ENCODE measurements at regions not wholly inside any gene's neighbourhood (a gene's known extent, or its start where the extent isn't known, plus 50 kb on each side); places are given as distances from the start of the nearest gene placed in this dataset.

DNA sequence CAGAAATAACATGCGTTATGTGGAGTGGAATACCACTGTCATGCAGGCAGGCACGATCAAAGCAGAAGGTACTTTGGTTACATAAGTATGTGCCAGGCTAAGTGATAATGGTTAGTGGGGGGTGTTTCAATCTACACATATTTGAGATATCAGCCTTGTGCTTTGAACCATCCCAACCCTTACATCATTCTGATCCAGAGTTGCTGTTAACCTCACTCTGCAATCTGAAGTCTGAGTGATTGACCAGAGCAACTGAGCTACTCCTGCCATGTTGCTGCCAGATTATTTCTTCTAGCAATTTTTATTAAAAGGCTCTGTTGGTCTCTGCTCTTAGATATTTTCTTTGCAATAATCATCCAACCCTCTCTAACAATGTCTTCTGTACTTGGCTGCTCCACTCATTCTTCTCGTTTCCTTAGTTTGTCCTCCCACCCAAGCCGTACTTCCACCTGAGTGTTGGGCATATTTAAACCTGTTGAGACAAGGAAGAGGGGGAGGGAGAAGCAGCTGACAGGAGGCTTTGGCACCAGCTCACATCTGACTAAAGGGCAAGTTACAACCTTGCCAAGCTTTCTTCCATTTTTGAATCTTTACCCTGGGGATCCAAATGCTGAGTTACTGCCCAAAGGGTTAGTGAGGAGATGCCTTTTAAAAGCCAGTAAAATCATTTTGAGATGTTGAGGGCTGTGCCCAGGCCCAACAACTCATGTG lies 114.1 kb upstream of the SESN3 start:
- DNase-seq = no peak

DNA sequence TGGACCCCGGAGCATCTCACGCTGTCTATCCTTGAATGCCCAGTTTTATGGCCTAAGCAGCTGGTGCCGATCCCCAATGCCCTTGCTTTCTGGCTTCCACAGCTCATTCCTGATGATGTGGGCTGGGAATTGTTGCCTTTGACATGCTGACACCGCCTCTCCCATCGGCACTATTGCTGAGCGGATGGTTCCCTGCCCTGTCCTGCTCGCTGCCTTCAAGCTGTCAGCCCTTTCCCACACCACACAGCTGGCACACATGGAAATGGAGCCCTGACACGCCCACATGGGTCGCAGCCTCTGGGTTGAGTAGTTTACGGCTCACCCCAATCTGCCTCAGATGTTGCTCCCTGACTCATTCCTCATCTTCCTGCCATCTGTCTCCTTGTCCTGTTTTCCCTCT lies 110.2 kb upstream of the SESN3 start:
- DNase-seq = no peak

DNA sequence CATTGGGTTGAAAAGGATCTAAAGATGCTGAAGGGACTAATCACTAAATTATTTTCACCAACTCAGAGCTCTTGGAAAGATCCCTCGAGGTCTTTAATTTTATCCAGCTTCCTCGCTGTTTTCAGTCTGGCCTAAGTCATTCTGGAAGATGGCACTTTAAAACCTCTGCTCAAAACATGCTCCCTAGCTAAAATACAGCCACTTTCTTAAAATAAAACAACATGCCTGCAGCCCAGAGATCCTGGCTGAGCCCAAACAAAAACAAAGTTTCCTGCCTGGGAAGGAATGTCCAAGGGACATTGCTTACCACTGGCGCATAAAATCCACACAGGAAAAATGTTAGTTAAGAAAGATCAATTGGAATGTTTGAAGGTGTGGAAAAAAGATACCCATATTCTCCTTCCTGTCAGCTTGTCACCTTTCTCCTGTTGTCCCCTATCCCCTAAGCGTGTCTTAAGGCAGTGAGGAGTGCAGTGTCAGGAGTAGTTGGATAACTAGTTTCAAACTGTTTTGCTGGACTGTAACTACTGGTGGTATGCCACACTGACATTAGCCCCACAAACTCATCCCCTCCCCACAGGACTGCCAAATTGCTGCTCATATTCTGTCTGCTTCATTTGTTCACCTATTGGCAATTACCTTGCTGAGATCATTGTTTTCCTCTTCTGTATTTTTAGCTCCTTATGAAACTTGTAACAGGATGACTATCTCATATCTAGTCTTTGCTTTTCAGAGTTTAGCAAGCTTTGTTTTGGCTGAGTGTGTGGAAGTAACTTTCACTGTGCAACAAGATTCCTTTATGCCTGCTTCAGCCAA lies 108.3 kb upstream of the SESN3 start:
- no peak for DNase-seq

DNA sequence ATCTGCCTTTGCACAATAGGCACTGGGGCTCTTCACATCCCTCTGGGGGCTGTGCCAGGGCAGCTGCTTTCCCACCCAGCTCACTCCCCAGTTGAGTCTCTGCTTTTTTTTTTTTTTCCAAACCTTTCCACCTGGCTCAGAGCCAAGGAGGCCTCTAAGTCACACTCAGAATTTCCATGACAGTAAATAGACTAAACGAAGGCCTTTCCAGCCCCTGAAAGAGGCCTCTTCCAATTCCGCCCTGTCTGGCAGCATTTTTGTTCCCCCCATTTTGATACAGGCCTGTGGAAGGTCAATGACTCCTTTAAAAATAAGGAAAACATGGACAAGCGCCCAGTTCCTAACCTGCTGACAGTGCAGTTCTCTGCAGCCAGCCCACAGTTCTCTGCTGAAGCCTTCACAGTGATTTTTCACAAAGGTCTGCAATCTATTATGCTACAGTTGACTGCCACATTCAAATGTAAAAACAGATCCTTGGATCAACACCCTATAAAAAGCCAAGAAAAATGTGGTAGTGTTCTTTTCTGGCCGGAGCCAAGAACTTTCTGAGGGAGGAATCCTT lies 107.5 kb upstream of the SESN3 start:
- no peak for DNase-seq

DNA sequence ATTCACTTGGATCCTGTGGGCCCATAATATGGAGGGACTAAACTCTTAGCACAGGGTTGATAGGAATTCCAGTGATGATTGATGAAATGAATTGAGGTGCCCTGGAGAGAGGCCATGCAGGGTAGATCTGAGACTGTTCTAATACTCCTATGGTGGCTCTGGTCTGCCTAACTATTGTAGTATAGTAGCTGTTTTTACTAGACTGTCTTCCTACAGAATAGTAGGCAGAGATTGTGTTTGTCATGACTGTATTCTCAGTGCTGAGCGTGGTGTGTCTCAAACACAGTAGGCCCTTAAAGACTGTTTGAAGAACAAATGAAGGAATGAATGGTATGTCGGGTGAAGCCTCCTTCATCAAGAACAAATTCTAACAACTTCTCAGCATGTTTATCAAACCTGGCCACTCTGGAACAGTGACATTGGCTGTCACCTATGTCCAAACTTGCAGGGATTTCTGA lies 107.0 kb upstream of the SESN3 start:
- no peak for DNase-seq

DNA sequence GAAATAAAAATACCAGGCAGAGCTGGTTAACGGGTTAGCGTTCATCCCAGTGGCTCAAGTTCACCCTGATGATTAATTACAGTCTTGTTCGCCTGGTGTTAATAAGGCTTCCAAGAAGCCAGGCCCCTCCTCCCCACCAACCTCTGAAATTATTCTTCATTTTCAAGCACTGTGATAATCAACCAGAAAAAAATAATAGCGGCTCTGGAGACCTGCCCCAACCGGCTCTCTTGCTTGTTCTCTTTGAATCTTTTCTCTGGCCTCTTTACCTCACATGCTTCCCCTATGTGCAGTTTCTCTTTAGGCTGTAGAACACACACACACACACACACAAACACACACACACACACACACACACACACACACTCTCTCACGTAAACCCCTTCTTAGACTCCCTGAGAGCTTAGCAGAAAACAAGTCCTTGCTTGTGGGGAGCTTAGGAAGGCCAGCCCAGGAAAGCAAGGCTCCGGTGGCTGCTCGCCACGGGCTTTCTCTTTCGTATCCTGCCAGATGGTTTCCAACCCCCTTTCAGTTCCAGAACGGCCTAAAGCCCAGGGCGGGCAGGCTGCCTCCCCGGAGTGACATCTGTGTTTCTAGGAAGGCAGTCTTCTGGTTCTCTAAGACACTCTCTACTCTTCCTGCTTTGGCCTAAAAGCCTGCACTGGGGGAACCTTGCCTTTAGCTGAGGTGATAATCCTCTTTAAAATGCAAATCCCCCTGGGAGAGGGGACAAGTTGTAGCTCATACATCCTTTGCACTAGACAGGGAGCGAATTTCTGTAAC lies 106.4 kb upstream of the SESN3 start:
- DNase-seq = no peak

DNA sequence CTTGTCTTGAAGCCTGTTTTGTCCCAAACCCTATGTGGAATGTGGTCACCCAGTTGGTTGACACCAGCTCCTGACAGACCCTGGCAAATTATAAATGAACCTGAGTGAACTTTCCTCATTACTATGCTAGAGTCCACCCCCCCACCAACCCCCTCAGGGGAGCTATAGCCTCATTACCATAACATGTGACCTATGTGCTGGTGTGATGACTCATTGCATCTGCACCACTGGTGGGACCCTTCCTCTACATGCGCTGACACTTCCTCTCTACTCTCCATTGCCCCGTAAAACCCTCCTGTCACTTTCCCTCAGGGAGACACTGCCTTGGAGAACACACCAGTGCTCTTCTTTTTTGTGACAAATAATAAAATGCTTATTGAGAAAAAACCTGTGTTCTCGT lies 105.0 kb upstream of the SESN3 start:
- peak in 1 of 4 experiments; percentile 4 for DNase-seq

DNA sequence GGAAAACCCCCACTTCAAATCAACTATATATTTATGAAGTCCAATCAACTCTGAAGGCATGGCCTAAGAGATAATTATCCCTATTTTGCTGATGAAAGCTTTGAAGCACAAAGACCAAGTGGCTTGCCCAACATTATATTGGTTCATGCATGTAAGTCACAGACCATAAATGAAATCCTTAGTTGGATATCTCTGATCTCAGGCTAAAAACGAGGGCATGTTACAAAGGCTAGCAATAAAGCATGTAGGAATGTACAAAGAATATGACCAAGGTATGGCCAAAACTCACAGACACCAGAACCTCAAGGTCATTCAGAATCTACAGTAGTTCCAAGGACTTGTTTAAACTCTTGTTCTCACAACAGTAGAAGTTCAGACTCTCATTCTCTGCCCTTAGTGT lies 100.2 kb upstream of the SESN3 start:
- DNase-seq = no peak

DNA sequence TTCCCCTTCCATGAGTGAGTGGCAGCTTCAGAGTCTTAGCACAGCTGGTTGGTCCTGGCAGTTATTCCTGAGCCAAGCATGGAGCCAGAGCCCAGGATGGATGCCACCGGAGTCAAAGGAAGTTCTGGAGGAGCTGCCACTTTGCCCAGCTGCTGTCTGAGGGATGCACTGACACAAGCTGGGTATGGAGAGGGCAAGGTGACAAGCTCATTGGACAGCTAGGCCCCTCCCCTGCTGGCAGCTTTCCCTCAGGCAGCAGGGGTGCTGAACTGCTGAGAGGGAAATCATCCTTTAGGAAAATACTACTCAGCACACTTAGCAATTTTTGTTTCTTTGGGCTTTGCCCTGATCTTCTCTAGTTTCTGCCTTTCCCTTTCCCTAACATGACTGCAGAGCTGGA lies 99.3 kb upstream of the SESN3 start:
- DNase-seq = no peak

DNA sequence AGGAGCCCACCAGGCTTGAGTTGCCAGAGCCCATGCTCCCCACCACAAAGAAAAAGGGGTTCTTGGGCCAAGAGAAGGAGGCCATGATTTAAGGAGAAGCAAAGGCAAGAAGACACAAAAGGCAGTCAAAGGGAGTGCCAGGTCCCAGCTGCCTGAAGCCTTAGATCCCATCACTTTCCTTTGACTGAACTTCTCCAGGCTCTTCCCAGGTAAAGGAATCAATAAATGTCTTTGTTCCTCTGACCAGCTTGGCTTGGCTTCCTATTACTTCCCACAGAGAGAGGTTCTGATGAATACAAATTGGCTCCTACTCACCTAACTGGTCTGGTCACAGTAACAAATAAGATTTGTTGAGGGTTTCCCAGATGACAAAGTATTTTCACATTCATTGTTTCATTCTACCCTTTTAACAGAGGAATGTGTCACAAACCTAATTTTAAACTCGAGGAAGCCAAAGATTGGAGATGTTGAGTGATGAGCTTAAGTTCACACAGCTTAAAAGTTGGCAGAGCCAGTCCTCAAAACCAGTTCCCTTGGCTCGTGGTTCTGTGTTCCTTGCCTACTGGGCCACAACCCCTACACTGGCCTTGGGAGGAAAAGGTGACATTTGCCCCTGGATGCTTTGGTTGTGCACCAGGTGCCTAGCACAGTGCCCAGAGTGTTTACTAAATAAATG lies 96.4 kb upstream of the SESN3 start:
- no peak for DNase-seq

DNA sequence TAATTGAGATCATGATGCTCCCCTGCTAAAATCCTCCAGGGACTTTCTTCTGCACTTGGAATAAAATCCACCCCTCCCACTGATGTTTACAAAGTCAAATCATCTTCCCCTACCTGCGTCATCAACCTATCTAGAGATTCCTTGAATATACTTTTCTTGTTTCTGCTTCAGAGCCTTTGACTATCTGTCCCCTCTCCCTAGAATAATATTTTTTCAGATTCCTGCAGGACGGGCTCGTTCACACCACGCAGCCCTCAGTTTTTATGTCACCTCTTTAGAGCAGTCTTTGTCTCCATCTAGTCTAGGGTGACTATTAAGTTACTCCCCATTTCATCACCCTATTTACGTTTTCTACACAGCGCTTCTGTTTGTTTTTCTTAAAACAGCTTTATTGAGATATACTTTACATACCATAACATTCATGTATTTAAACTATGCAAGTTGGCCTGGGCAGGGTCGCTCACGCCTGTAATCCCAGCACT lies 94.8 kb upstream of the SESN3 start:
- no peak for DNase-seq

DNA sequence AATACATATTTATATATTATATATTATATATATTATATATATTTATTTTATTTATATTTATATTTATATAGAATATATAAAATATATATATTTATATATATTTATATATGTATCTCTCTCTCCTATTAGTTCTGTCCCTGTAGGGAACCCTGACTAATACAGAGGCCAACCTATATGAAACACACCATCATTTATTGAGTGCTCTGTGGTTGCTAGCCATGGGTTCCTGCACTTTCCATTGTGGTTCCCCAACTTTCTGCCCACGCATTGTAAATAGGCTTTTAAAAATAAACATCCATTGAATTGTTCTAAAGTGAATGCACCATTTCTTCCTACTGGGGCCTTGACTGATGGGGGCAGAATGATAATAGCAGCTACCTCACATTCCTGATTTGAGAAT lies 93.8 kb upstream of the SESN3 start:
- DNase-seq = no peak

DNA sequence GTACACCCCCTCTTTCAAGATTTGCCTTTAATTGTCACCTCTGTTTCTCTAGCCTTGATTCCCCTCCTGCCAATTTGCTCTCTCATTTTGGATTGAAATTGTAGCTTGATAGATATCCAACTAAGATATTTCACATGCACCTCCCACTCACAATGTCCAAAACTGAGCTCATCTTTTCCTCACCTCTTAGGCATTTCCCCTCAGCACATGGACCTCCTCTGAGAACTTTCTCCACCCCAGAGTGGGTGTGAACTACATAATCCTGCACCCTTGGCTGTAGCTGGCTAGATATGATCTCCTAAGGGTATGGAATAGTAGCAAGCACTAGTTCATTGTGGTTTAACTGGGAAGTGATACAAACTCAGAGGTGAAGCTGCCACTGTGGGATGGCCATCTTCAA lies 91.5 kb upstream of the SESN3 start:
- no peak for DNase-seq

DNA sequence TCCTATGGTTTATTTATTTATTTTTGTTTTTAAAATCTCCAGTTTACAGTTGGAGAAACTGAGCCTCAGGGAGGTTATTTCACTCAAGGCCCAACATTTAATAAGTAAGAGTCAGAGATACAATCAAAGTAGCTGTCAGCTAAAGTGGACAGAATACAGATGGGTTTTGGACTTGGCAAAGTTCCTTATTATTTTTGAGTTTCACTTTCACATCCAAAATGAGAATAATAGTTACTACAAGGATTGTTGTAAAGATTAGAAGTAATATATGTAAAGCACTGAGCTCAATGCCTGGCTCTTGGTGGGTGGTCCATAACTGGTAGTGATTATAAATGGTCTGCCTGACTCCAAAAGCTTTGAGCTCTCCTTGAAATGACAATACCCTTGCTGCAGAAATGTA lies 87.5 kb upstream of the SESN3 start:
- DNase-seq = no peak

DNA sequence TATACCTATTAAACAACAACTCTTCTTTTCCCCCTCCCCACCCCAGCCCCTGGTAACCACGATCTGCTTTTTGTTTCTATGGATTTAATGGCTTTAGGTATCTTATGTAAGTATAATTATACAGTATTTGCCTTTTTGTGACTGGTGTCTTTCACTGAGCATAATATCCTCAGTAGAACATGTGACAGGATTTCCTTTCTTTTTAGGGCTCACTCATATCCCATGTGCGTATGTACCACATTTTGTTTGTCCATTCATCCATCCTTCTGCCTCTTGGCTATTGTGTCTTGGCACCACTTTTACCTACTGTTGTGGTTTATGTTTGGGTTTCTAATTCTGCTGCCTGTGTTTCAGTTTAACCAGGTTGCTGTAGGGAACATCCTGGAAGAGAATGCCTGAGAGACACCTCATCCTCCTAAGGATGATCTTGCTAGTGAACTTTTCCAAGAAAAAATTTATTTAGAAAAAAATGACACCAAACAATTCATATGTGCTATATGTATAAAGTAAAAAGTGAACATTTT lies 77.6 kb upstream of the SESN3 start:
- DNase-seq = no peak

DNA sequence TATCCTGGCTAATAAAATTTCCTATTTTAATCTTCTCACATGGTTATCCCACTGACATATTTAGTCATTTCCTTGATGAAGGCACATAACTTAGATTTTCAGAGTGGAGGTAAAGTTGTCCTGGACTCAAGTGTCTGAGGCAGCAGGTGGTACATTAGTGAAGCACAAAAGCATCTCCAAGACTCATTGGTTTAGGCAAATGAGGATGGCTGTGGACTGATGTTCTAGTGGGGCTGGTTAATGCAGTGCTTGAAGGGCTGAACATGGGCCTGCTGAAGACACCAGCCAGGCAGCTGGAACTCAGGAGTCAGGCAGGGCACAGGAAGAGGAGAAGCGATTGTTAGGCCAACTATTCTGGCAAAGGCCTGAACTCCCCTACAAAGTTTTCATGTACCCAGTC lies 76.3 kb upstream of the SESN3 start:
- no peak for DNase-seq

DNA sequence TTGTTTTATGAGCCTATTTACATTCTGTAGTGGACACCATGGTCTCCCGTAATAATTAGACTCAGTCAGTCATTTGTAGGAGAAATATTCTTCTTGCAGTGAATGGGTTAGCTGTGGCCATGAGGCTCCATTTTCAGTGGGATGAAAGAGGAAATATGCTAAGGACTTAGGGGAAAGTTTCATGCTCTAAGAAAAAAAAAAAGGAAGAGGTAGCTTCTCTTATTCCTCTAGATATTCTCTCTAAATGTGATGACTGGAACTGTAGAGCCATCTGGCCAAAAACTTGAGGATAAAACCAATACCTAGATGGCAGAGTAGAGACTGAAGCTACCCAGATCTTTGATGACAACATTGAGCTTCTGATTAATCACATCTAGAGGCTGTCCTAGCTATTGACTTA lies 75.8 kb upstream of the SESN3 start:
- no peak for DNase-seq

DNA sequence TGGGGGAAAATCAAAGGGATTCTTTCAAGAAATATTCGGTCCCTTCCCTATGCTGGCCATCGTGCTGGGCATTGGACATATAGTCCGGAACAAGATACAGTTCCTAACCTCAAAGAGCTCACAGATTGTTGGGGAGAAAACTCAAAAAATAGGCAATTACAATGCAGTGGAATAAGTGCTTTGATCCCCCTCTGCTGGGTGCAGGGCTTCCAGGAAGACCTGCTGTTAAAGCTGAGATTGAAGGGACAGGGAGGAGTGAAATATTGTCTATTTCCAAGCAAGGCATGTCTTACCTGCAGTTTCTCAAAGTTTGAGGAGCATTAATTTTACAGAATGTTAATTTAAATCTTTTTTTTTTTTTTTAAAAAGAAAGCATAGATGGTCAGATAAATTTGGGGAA lies 75.1 kb upstream of the SESN3 start:
- no peak for DNase-seq

DNA sequence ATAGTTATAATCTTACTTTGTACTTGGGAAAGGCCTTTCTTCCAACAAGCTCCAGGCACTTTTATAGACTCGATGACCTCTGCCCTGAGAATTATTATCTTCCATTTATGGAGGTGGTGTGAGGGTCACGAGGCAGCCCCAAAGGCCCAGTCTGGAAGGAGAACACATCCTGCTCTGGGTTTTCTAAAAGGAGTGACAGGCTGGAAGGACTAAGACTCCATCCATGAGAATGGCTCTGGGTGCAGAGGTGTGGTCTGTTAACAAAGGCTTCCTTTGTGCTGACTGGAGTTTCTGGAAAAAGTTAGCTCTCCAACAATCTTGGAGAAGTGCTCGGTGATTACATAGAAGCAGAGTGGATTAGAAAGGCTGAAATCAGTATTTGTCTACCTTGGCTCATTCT lies 74.7 kb upstream of the SESN3 start:
- no peak for DNase-seq

DNA sequence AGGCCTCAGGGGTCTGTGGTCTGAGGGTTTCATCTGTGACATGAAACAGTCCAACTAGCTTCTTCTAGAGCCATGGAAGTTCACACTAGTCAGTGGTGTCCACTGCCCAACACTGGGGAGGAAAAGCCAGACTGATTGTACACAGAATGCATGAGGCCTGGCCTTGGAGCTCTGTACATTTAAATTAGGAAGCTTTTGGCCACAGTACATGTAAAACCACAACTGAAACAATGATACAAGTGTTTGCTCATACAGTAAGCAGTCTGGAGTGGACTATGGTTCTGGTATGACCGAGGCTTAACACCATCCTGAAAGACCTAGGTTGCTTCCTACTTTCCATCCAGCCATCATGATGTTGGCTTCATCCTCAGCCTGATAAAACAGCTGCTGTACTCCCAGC lies 73.8 kb upstream of the SESN3 start:
- DNase-seq = no peak

DNA sequence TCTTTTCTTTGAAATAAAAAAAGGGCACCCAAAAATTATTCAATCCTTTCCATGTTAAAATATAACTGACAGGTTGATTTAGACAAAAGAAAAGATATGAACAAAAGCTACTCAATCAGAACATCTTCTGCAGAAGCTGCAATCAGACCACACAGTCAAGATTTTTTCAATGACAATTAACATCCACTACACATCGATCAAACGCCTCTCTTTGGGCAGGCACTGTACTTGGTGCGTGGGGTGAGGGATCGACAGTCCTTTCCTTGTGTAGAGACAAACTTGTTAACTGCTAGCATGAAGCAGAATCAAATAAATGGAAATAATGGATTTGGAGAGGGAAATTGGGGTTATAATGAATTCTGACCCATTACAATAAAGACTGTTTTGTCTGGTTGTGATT lies 71.2 kb upstream of the SESN3 start:
- no peak for DNase-seq

DNA sequence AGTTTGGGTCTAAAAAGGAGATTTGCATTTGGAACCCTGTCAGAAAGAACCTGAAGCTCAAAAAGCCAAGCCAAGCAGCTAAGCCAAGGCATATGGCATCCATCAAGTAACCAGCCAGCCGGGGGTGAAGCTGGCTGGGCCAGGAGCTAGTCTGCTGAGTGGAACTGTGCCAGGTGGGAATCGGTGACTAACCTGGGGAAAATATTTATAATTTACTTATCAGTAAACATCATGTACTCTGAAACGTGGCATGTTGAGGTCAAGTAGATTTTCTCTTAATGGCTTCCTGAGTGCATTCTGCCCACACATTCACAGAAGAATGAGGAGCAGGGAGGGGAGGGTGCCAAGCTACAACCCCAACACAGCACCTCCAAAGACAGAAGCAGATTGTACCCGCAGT lies 70.5 kb upstream of the SESN3 start:
- DNase-seq = no peak

All from activated CD4-positive, CD25-positive, alpha-beta regulatory T cell (primary cell).